Prostate gland (tissue), 2 donors: ENCODE measurements at regions not wholly inside any gene's neighbourhood (a gene's known extent, or its start where the extent isn't known, plus 50 kb on each side); places are given as distances from the start of the nearest gene placed in this dataset.

Source experiments
- DNase-seq: peaks from one replicate; pipeline ENCODE4 v3.0.0-alpha.2; 2019; ENCODE audit warnings: low spot score
- H3K27ac ChIP-seq, 2 donors: fragments of 200-600 bp; sonication (generic); 2 replicates each; pipeline ENCODE4 v1.5.1; 2017 to 2019
- H3K27me3 ChIP-seq: fragments of 200-600 bp; sonication (generic); replicated peaks from 2 replicates; pipeline ENCODE4 v1.5.1; 2019; ENCODE audit not compliant: insufficient read depth
- H3K36me3 ChIP-seq, 2 donors: fragments of 200-600 bp; sonication (generic); 1 replicate in 1 of 2; 2 replicates in 1 of 2; pipeline versions ENCODE4 v1.5.1 to v1.8.1; 2017 to 2019
- H3K4me1 ChIP-seq: fragments of 200-600 bp; sonication (generic); replicated peaks from 2 replicates; pipeline ENCODE4 v1.5.1; 2019
- H3K4me3 ChIP-seq, 2 donors: fragments of 200-600 bp; sonication (generic); 2 replicates each; pipeline ENCODE4 v1.5.1; 2017 to 2019
- H3K9me3 ChIP-seq: fragments of 200-600 bp; sonication (generic); 2 replicates; pipeline ENCODE4 v1.5.1; 2017
- CTCF ChIP-seq, 4 experiments: fragments of 200-600 bp in 2 of 4; fragments of 450-650 bp in 2 of 4; sonication (generic) in 2 of 4; IDR thresholded peaks; 1 replicate in 3 of 4; 2 replicates in 1 of 4; pipeline ENCODE4 v1.5.1; 2016 to 2019; ENCODE audit warnings: antibody characterized with exemption in 4 of 4, mild to moderate bottlenecking in 2 of 4, moderate library complexity in 2 of 4
- POLR2A ChIP-seq: fragments of 450-650 bp; IDR thresholded peaks from one replicate; pipeline ENCODE4 v1.6.1; 2016; ENCODE audit warnings: antibody characterized with exemption, mild to moderate bottlenecking
- POLR2AphosphoS5 ChIP-seq: sonication (generic); formaldehyde crosslinking; IDR thresholded peaks from one replicate; pipeline ENCODE4 v1.6.1; 2017; ENCODE audit warnings: antibody characterized with exemption
- WGBS: methylation state at CpG from one replicate; pipeline ENCODE4 v1.1.5; 2018; 5-methylcytosine and 5-hydroxymethylcytosine counted together
- intact Hi-C: fragments of 100-400 bp; cut with DNase I; formaldehyde crosslinking; loops from one replicate; pipeline ENCODE4 v1.14.2; 2022

DNA sequence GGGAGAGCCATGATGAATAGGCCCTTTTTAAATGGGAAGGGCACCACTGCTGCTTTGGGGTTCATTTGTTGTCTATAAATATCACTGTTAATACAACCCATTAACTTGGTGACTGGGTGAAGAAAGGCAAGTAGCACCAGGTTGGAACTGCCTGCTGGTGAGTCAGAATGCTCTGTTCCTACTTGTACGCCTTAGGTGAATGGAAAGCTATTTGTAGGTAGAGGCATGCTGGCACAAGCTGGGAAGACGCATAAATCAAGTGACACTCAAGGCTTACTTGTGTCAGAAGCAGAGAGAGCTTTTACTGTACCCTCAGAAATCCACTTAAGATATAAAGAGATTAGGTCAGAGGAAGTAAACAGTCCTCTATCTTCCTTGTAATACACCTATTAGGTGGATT, 142.5 kb downstream of the TMX1 start:
- intact Hi-C loops: no loop called here
- 29% methylated on average over 2 of the region's 2 CpGs for WGBS
- H3K27ac ChIP-seq: peak overlapping the region in 1 of 2 donors; percentile 26
- peak in 1 of 4 experiments; percentile 8 for TF ChIP-seq CTCF (IDR thresholded peaks at IDR 0.05)
- no peak for TF ChIP-seq POLR2A
- TF ChIP-seq POLR2AphosphoS5: peak; percentile 86
- H3K4me3 ChIP-seq: no peak overlapping the region
- no peaks in the 10 kb centered on the region for H3K9me3 ChIP-seq
- DNase-seq: peak; percentile 89
- no peaks in the 10 kb centered on the region for H3K4me1 ChIP-seq
- H3K27me3 ChIP-seq: no peaks in the 10 kb centered on the region
- H3K36me3 ChIP-seq: no peaks in the 10 kb centered on the region

DNA sequence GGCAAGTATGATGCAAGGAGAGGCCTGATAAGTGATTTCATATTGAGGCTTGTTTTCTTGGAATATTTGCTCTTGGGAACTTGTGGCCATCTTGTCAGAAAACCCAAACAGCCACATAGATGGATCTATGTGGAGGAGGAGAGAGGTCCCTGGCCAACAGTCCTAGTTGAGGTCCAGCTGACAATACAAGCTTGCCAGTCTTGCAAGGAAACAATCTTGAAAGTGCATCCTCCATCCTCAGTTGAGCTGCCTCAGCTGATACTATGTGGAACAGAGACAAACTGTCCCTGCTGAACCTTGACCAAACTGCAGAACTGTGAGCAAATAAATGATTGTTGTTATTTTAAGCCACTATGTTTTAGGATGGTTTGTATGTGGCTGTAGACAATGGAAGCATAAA, 146.4 kb downstream of the TMX1 start:
- Histone ChIP-seq H3K9me3 (no peaks in the 10 kb centered on the region), H3K27me3 (no peaks in the 10 kb centered on the region), H3K4me3 (no peak overlapping the region), H3K36me3 (no peaks in the 10 kb centered on the region), H3K27ac (no peak overlapping the region), H3K4me1 (no peaks in the 10 kb centered on the region)
- DNase-seq: no peak
- TF ChIP-seq CTCF (IDR thresholded peaks at IDR 0.05): no peak
- no peak for TF ChIP-seq POLR2AphosphoS5
- no peak for TF ChIP-seq POLR2A
- intact Hi-C loops: no loop called here

DNA sequence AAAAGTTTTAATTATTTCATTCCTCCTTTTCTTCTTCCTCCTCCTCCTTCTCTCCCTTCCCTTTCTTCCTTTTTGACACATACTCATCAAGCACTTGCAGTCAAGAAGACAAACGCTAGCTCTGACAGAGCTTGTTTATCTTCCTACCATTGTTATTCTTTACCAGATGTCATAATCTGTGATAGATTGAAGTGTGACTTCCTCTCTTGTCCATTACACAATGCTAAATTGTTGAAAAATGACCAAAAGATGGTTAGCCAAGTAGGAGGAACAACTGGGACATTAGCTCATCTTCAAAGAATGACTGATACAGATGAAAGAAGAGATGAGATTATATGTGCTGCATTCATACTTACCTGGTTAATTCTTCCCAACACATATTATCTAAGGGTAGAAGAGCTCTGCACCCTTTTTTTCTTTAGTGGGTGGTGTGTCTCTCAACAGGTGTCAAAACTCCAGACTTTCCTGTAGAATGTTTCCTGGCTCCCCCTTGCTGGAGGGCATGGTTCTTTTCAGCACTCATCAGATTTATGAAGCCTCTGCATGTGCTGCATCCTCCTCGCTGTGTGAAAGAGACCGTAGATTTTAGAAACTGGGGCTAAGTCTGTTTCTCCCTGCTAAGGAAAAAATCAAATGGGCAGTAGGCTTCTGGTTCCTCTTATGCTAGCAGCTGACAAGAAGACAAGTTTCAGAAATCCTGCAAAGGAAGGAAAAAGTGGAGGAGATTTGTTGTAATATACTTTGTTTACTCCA, 147.1 kb downstream of the TMX1 start:
- no peaks in the 10 kb centered on the region for H3K9me3 ChIP-seq
- DNase-seq: no peak
- H3K27ac ChIP-seq: no peak overlapping the region
- 73% methylated on average over 3 of the region's 3 CpGs for WGBS
- no peaks in the 10 kb centered on the region for H3K27me3 ChIP-seq
- intact Hi-C loops: no loop called here
- H3K4me1 ChIP-seq: no peaks in the 10 kb centered on the region
- TF ChIP-seq POLR2AphosphoS5 (no peak), POLR2A (no peak), CTCF (IDR thresholded peaks at IDR 0.05) (no peak)
- no peak overlapping the region for H3K4me3 ChIP-seq
- H3K36me3 ChIP-seq: no peaks in the 10 kb centered on the region

DNA sequence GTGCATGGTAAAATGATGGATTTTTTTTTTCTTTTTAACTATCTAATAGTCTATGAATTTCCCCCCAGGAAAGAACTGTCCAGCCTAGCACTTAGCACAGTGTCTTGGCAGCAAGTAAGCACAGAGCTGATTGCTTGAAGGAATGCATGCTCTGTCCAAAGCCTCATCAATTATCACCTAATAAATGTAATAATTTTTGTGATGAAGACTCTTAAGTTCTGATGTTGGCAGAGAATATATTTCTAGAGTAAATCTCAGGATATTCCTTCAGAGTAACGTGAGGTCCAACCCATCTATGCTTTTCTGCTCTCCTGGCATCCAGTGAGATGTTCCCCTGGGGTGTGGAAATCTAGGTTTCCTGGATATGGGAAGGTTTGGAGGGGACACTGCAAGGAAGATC, 152.4 kb downstream of the TMX1 start:
- Histone ChIP-seq H3K4me3 (no peak overlapping the region), H3K27ac (no peak overlapping the region), H3K4me1 (peaks cover 6% of the 10 kb centered on the region), H3K27me3 (no peaks in the 10 kb centered on the region), H3K36me3 (no peaks in the 10 kb centered on the region), H3K9me3 (no peaks in the 10 kb centered on the region)
- TF ChIP-seq CTCF (IDR thresholded peaks at IDR 0.05) (no peak), POLR2A (no peak), POLR2AphosphoS5 (no peak)
- no peak for DNase-seq
- WGBS: 47% methylated on average over 1 of the region's 1 CpG
- intact Hi-C loops: loop anchor here (5.0 to 10.0 kb wide), 2 partner anchors 108 to 115 kb away; no protein-coding TSS in a partner anchor

GRCh38 chr14:51394384-51394783, 154.3 kb downstream of the TMX1 start:
- Histone ChIP-seq H3K36me3 (no peaks in the 10 kb centered on the region), H3K4me3 (no peak overlapping the region), H3K27ac (peak overlapping the region; percentile 56 to 66), H3K9me3 (no peaks in the 10 kb centered on the region), H3K4me1 (peaks cover 6% of the 10 kb centered on the region), H3K27me3 (no peaks in the 10 kb centered on the region)
- WGBS: 9% methylated on average over 4 of the region's 4 CpGs
- intact Hi-C loops: loop anchor here (2.0 to 10.0 kb wide), 3 partner anchors 110 to 152 kb away; no protein-coding TSS in a partner anchor
- TF ChIP-seq CTCF (IDR thresholded peaks at IDR 0.05): no peak
- TF ChIP-seq POLR2A: no peak
- peak; percentile 12 for DNase-seq
